Activated effector memory CD4-positive, alpha-beta T cell treated with anti-CD3 and anti-CD28 coated beads, Interleukin-2, amount 50 U/mL, for 16 hours (primary cell): ENCODE measurements at regions not wholly inside any gene's neighbourhood (a gene's known extent, or its start where the extent isn't known, plus 50 kb on each side); places are given as distances from the start of the nearest gene placed in this dataset.

Source experiments
- DNase-seq: peaks from one replicate; pipeline ENCODE4 v3.0.0-alpha.2; 2020

GRCh38 chr2:8197101-8197500 is 484.8 kb upstream of the ID2 start:
- DNase-seq = no peak

- DNase-seq = no peak
Observed at GRCh38 chr2:8197825-8198224, 484.0 kb upstream of the ID2 start.

- DNase-seq = no peak
Observed at GRCh38 chr2:8198766-8199382, 483.0 kb upstream of the ID2 start.

- no peak for DNase-seq
Observed at GRCh38 chr2:8202132-8202531, 479.7 kb upstream of the ID2 start.

GRCh38 chr2:8203364-8203763 is 478.5 kb upstream of the ID2 start:
- no peak for DNase-seq

- no peak for DNase-seq
Observed at GRCh38 chr2:8204711-8205110, 477.1 kb upstream of the ID2 start.

GRCh38 chr2:8209494-8209893 is 472.4 kb upstream of the ID2 start:
- DNase-seq = no peak

GRCh38 chr2:8211384-8211783 is 470.5 kb upstream of the ID2 start:
- no peak for DNase-seq

- DNase-seq = no peak
Observed at GRCh38 chr2:8212239-8212638, 469.6 kb upstream of the ID2 start.

- DNase-seq = no peak
Observed at GRCh38 chr2:8214036-8214615, 467.7 kb upstream of the ID2 start.

- no peak for DNase-seq
Observed at GRCh38 chr2:8215159-8215863, 466.5 kb upstream of the ID2 start.

- DNase-seq = no peak
Observed at GRCh38 chr2:8215982-8216381, 465.9 kb upstream of the ID2 start.

- DNase-seq = no peak
Observed at GRCh38 chr2:8216397-8216796, 465.5 kb upstream of the ID2 start.

GRCh38 chr2:8217468-8218030 is 464.3 kb upstream of the ID2 start:
- DNase-seq = no peak

GRCh38 chr2:8219096-8219495 is 462.8 kb upstream of the ID2 start:
- no peak for DNase-seq

GRCh38 chr2:8219631-8220355 is 462.1 kb upstream of the ID2 start:
- DNase-seq = no peak

- no peak for DNase-seq
Observed at GRCh38 chr2:8222979-8223694, 458.7 kb upstream of the ID2 start.

- no peak for DNase-seq
Observed at GRCh38 chr2:8223695-8224346, 458.0 kb upstream of the ID2 start.

- no peak for DNase-seq
Observed at GRCh38 chr2:8224347-8225190, 457.3 kb upstream of the ID2 start.

GRCh38 chr2:8225266-8225665 is 456.6 kb upstream of the ID2 start:
- DNase-seq = no peak

GRCh38 chr2:8225798-8226197 is 456.1 kb upstream of the ID2 start:
- DNase-seq = no peak
